Panc1 (cell line): ENCODE measurements at regions not wholly inside any gene's neighbourhood (a gene's known extent, or its start where the extent isn't known, plus 50 kb on each side); places are given as distances from the start of the nearest gene placed in this dataset.

Experiments
- CTCF ChIP-seq: fragments of 450-650 bp; IDR thresholded peaks from 2 replicates; pipeline ENCODE4 v1.5.1; 2017; ENCODE audit warnings: mild to moderate bottlenecking
- POLR2AphosphoS5 ChIP-seq: IDR thresholded peaks from 2 replicates; pipeline ENCODE4 v1.6.1; 2012; ENCODE audit warnings: mild to moderate bottlenecking, low read depth, low read length, moderate library complexity
- REST ChIP-seq, 2 experiments: IDR thresholded peaks; 2 replicates each; pipeline ENCODE4 v1.6.1; 2011 to 2012; ENCODE audit warnings: low read depth in 2 of 2, control low read depth in 1 of 2, low read length in 1 of 2, mild to moderate bottlenecking in 1 of 2, moderate library complexity in 1 of 2; ENCODE audit not compliant: insufficient read depth in 1 of 2
- SIN3A ChIP-seq: IDR thresholded peaks from 2 replicates; pipeline ENCODE4 v1.6.1; 2012; ENCODE audit warnings: low read depth, mild to moderate bottlenecking, low read length, moderate library complexity, borderline replicate concordance; ENCODE audit not compliant: insufficient read depth

DNA sequence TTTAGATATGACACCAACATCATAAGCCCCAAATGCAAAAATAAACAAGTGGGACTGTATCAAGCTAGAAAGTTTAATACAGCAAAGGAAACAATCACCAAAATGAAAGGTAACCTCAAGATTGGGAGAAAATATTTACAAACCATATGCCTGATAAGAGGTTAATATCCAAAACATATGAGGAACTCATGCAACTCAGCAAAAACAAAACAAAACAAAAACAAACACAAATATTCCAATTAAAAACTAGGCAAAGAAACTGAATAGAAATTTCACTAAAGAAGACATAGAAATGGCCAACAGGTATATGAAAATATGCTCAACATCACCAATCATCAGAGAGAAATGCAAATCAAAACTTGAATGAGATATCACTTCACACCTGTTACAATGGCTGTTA lies 116.5 kb upstream of the ATP1B1 start:
- TF ChIP-seq CTCF: no peak
- TF ChIP-seq REST (IDR thresholded peaks at IDR 0.05; ENCODE audit: insufficient read depth in 1 of 2, low read depth in 2 of 2, low read length in 1 of 2): no peak
- TF ChIP-seq POLR2AphosphoS5: no peak
- no peak for TF ChIP-seq SIN3A
